NT2/D1 (cell line): ENCODE measurements at regions not wholly inside any gene's neighbourhood (a gene's known extent, or its start where the extent isn't known, plus 50 kb on each side); places are given as distances from the start of the nearest gene placed in this dataset.

Source experiments
- SUZ12 ChIP-seq: IDR thresholded peaks from 2 replicates; pipeline ENCODE4 v1.6.1; 2011; ENCODE audit not compliant: insufficient read length, insufficient read depth; ENCODE audit errors: extremely low read depth
- YY1 ChIP-seq: IDR thresholded peaks from 2 replicates; pipeline ENCODE4 v1.6.1; 2011; ENCODE audit not compliant: insufficient read length, insufficient read depth
- ZNF274 ChIP-seq: IDR thresholded peaks from 2 replicates; pipeline ENCODE4 v1.6.1; 2011; ENCODE audit warnings: mild to moderate bottlenecking, low read depth, low read length

GRCh38 chr15:69729167-69729748 is 276.6 kb downstream of the RPLP1 start:
- no peak for TF ChIP-seq SUZ12
- no peak for TF ChIP-seq YY1
- TF ChIP-seq ZNF274, result no peak
